Common myeloid progenitor, CD34-positive (primary cell): ENCODE measurements at regions not wholly inside any gene's neighbourhood (a gene's known extent, or its start where the extent isn't known, plus 50 kb on each side); places are given as distances from the start of the nearest gene placed in this dataset.

Source experiments
- CTCF ChIA-PET: fragments of 350-600 bp; sonication (Branson Sonifier 250); formaldehyde crosslinking; loops from one replicate; lab custom pipeline; 2021; ENCODE audit warnings: antibody characterized with exemption; lab: Charles Lee
- POLR2A ChIA-PET: fragments of 350-600 bp; sonication (Branson Sonifier 250); formaldehyde crosslinking; loops from one replicate; lab custom pipeline; 2021; ENCODE audit warnings: antibody characterized with exemption; lab: Charles Lee
- DNase-seq, 3 donors: peaks; one replicate each; pipeline versions ENCODE4 v3.0.0 to v3.0.0-alpha.2; 2013
- H3K27ac ChIP-seq, 2 experiments: 1 replicate in 1 of 2; 2 replicates in 1 of 2; pipeline ENCODE4 v1.7.0; 2013; ENCODE audit warnings: inconsistent platforms in 2 of 2, low read length in 2 of 2, mild to moderate bottlenecking in 2 of 2, low read depth in 1 of 2, moderate library complexity in 1 of 2; ENCODE audit not compliant: severe bottlenecking in 2 of 2, insufficient read depth in 1 of 2, poor library complexity in 1 of 2
- H3K27me3 ChIP-seq, 5 experiments: replicated peaks in 2 of 5; 1 replicate in 3 of 5; 2 replicates in 2 of 5; pipeline versions ENCODE4 v1.6.1 to v1.7.0; 2013; ENCODE audit warnings: low read length in 4 of 5, mild to moderate bottlenecking in 2 of 5, moderate library complexity in 2 of 5, inconsistent platforms in 1 of 5; ENCODE audit not compliant: insufficient read depth in 5 of 5, control insufficient read depth in 4 of 5
- H3K36me3 ChIP-seq, 4 experiments: 1 replicate in 2 of 4; 2 replicates in 2 of 4; pipeline versions ENCODE4 v1.6.1 to v1.7.0; 2013; ENCODE audit warnings: low read length in 3 of 4, control low read depth in 1 of 4, mild to moderate bottlenecking in 1 of 4; ENCODE audit not compliant: control insufficient read depth in 4 of 4, insufficient read depth in 4 of 4
- H3K4me1 ChIP-seq, 4 experiments: 1 replicate in 3 of 4; 2 replicates in 1 of 4; pipeline versions ENCODE4 v1.6.1 to v1.7.1; 2013; ENCODE audit warnings: low read length in 3 of 4, mild to moderate bottlenecking in 3 of 4, control low read depth in 1 of 4, inconsistent platforms in 1 of 4, moderate library complexity in 1 of 4; ENCODE audit not compliant: control insufficient read depth in 4 of 4, insufficient read depth in 4 of 4; ENCODE audit errors: control extremely low read depth in 1 of 4
- H3K4me3 ChIP-seq, 7 experiments: 1 replicate in 4 of 7; 2 replicates in 3 of 7; pipeline versions ENCODE4 v1.5.1 to v1.7.0; 2013; ENCODE audit warnings: mild to moderate bottlenecking in 7 of 7, low read length in 6 of 7, moderate library complexity in 6 of 7, inconsistent platforms in 2 of 7, low read depth in 2 of 7, control low read depth in 1 of 7; ENCODE audit not compliant: insufficient read depth in 4 of 7, control insufficient read depth in 1 of 7; ENCODE audit errors: extremely low read depth in 1 of 7
- H3K9me3 ChIP-seq, 5 experiments: 1 replicate in 4 of 5; 2 replicates in 1 of 5; pipeline versions ENCODE4 v1.6.1 to v1.7.1; 2013; ENCODE audit warnings: low read length in 4 of 5, mild to moderate bottlenecking in 2 of 5, inconsistent platforms in 1 of 5, low read depth in 1 of 5, moderate library complexity in 1 of 5; ENCODE audit not compliant: control insufficient read depth in 4 of 5, insufficient read depth in 2 of 5; ENCODE audit errors: control extremely low read depth in 1 of 5
- WGBS: methylation state at CpG from one replicate; pipeline ENCODE4 v1.1.5; 2013; ENCODE audit not compliant: insufficient coverage; 5-methylcytosine and 5-hydroxymethylcytosine counted together

DNA sequence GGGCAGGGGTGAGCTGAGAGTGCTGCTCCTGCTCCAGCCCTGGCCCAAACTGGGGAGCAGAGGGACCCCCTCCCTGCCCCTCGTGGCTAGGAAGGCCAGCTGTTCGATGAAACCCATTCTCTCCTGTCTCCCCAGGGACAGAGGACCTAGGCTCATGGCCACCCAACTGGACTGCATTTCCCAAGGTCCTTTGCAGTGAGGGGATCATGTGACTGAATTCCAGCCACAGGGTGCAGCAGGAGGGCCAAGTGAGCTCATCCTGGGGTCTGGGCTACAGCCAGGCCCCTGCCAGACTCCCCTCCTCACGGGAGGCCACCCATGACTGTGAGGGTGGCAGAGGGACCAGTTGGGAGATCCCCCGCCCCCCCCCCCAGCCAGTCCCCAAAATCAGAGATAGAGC, 777.6 kb downstream of the TBC1D22A start:
- 83% methylated on average over 2 of the region's 4 CpGs for whole genome bisulfite sequencing
- Histone ChIP-seq H3K27me3 (peaks cover 0 to 3% (median 0%) of the 10 kb centered on the region in 5 experiments), H3K9me3 (peaks cover 0 to 6% (median 0%) of the 10 kb centered on the region in 5 experiments), H3K36me3 (no peaks in the 10 kb centered on the region), H3K4me1 (no peaks in the 10 kb centered on the region), H3K27ac (no peak overlapping the region), H3K4me3 (no peak overlapping the region)
- ChIA-PET POLR2A (no interaction called here), CTCF (no interaction called here)
- DNase-seq = no peak

DNA sequence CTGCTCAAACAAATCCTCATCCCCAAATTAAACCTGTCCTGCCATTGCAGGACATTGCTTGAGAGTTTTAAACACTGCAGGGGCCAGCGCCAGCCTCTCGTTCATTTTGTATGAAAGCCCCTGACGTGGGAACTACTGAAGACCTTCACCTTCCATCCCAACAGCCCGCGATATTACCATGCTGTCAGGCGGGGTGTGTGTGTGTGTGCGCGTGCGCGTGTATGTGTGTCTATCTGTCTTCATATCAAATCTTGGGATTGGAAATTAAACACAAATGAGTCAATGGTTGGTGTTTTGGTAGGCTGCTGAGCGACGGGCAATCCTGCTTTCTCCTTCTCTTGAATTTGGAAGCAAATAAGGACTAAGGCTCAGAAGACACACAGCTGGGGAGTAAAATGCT, 776.9 kb downstream of the TBC1D22A start:
- POLR2A ChIA-PET = no interaction called here

DNA sequence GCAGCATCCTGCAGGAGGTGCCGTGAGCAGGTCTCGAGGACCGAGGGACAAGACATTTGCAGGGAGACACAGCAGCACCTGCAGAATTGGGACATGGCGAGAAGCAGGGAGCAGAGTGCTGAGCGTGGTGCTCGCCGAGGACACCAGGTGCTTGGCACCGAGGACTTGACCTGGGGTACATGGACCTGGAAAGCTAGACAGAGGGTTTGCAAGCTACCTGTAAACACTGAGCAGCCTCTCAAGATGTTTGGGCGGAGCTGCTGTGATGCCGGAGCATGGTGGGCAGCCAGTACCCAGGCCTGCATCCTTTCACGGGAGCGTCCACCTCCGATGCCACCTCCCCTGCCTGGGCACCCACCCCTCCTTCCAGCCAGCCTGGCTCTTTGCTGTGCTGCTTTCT, 773.2 kb downstream of the TBC1D22A start:
- no peak for DNase-seq
- POLR2A ChIA-PET = no interaction called here
- no peak overlapping the region for H3K27ac ChIP-seq
- H3K36me3 ChIP-seq = no peaks in the 10 kb centered on the region
- no peaks in the 10 kb centered on the region for H3K4me1 ChIP-seq
- peaks cover 0 to 3% (median 0%) of the 10 kb centered on the region in 5 experiments for H3K9me3 ChIP-seq
- no peak overlapping the region for H3K4me3 ChIP-seq
- WGBS = 90% methylated on average over 13 of the region's 13 CpGs
- CTCF ChIA-PET = no interaction called here
- H3K27me3 ChIP-seq = no peaks in the 10 kb centered on the region

More for the DNA sequence above, 776.9 kb downstream of the TBC1D22A start:
- H3K27ac ChIP-seq = no peak overlapping the region
- CTCF ChIA-PET = no interaction called here
- peaks cover 0 to 3% (median 0%) of the 10 kb centered on the region in 5 experiments for H3K9me3 ChIP-seq
- H3K4me3 ChIP-seq = no peak overlapping the region
- DNase-seq = no peak
- WGBS = 96% methylated on average over 8 of the region's 12 CpGs
- no peaks in the 10 kb centered on the region for H3K36me3 ChIP-seq
- no peaks in the 10 kb centered on the region for H3K4me1 ChIP-seq
- H3K27me3 ChIP-seq = peaks cover 0 to 3% (median 0%) of the 10 kb centered on the region in 5 experiments

DNA sequence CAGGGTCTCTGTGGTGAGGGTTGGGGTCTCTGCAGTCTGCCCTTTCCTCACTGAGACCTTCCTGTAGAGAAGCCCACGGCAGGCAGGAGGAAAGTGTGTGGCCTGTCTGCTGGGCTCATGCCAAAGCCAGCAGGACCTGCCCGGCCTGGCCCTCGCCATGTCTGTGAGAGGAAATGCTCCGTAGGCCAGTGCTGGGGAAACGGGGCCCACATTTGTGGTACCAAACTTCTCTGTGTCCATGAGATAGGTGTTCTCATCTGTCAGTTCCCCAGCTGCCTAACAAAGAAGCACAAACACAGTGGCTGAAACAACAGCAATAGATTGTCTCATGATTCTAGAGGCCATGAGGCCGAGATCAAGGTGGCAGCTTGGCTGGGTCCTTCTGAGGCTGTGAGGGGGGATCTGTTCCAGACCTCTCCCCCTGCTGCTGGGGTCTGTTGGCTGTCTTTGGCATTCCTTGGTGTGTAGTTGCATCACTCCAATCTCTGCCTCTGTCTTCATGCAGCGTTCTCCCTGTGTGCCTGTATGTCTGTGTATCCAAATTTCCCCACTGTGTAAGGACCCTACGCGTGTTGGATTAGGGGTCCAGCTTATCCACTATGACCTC, 772.5 kb downstream of the TBC1D22A start:
- DNase-seq = no peak
- Histone ChIP-seq H3K36me3 (no peaks in the 10 kb centered on the region), H3K27me3 (no peaks in the 10 kb centered on the region), H3K27ac (no peak overlapping the region), H3K4me1 (no peaks in the 10 kb centered on the region), H3K4me3 (no peak overlapping the region), H3K9me3 (peaks cover 0 to 3% (median 0%) of the 10 kb centered on the region in 5 experiments)
- POLR2A ChIA-PET = no interaction called here
- 87% methylated on average over 9 of the region's 9 CpGs for WGBS
- CTCF ChIA-PET = no interaction called here

DNA sequence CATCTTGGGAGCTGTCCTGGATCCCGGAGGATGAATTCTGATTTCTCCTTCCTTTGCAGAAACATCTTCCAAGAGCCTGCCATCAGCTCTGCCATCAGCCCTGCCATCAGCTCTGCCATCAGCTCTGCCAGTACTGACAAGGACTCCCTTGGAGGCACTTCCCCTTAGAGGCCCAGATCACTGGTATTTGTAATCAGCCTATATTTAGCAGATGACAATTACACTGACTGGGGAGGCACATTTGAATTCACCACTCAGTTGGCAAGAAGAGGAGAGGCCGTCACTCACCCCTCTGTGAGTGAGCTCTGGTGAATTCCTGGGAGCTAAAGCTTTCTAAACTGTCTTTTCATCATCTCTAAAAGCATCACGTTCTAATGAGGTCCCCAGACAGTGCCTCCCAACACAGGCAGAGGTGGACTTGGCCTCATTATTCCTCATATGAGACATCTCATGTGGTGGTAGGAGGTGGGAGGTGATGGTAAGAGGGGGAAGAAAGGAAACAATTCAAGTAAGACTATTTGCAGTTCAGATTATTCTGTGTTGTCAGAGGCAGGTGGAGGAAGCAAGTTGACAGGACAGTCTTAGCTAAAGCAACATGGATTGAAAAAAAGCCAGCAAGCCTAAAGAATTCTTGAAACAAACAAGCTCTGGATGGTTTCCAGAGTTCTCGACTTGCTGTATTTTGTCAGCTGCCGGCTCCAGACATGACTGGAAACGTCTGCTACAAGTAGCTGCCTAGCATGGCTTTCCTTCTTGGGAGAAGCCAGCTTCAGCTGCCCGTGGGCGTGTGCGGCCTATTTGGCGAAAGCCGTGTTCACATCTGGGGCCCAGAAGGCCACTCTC, 771.7 kb downstream of the TBC1D22A start:
- 90% methylated on average over 6 of the region's 11 CpGs for WGBS
- H3K9me3 ChIP-seq = peaks cover 0 to 3% (median 0%) of the 10 kb centered on the region in 5 experiments
- H3K4me1 ChIP-seq = no peaks in the 10 kb centered on the region
- POLR2A ChIA-PET = no interaction called here
- DNase-seq = no peak
- no peak overlapping the region for H3K27ac ChIP-seq
- H3K36me3 ChIP-seq = no peaks in the 10 kb centered on the region
- no peak overlapping the region for H3K4me3 ChIP-seq
- CTCF ChIA-PET = no interaction called here
- H3K27me3 ChIP-seq = no peaks in the 10 kb centered on the region

DNA sequence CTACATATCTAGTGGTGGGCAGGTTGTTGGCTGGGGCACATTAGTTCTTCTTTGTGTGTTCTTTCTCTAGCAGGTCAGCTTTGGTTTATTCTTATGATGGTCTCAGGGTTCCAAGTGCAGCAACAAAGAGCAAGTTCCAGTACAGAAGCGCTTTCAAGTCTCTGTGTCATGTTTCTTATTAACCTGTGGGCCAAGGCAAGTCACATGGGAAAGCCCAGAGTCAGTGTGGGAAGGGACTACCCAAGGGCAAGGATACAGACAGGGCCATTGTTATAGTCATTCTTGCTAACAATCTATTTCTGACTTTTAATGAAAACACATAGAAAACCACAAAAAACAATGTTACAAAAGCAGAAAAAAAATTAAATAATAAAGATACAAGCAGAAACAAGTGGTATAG, 754.6 kb downstream of the TBC1D22A start:
- ChIA-PET CTCF (no interaction called here), POLR2A (no interaction called here)
- WGBS = 80% methylated on average over 1 of the region's 1 CpG
- Histone ChIP-seq H3K36me3 (no peaks in the 10 kb centered on the region), H3K27ac (no peak overlapping the region), H3K4me1 (no peaks in the 10 kb centered on the region), H3K27me3 (peaks cover 0 to 3% (median 0%) of the 10 kb centered on the region in 5 experiments), H3K9me3 (peaks cover 0 to 3% (median 0%) of the 10 kb centered on the region in 5 experiments), H3K4me3 (no peak overlapping the region)
- no peak for DNase-seq
